PFSK-1 (cell line): ENCODE measurements at regions not wholly inside any gene's neighbourhood (a gene's known extent, or its start where the extent isn't known, plus 50 kb on each side); places are given as distances from the start of the nearest gene placed in this dataset.

ENCODE experiments used
- FOXP2 ChIP-seq: optimal IDR thresholded peaks from 2 replicates; pipeline ENCODE3; 2011; ENCODE audit warnings: borderline replicate concordance, control low read depth, inconsistent platforms; ENCODE audit not compliant: insufficient read depth; ENCODE audit errors: extremely low read length, extremely low read depth
- POLR2AphosphoS5 ChIP-seq: IDR thresholded peaks from 2 replicates; pipeline ENCODE4 v1.6.1; 2012; ENCODE audit warnings: low read depth, mild to moderate bottlenecking, control low read depth, low read length, moderate library complexity
- SIN3A ChIP-seq: IDR thresholded peaks from 2 replicates; pipeline ENCODE4 v1.6.1; 2012; ENCODE audit warnings: mild to moderate bottlenecking, low read length, moderate library complexity, borderline replicate concordance; ENCODE audit not compliant: insufficient read depth
- TAF1 ChIP-seq: IDR thresholded peaks from 2 replicates; pipeline ENCODE4 v1.6.1; 2012; ENCODE audit warnings: low read length, control low read depth, borderline replicate concordance; ENCODE audit not compliant: insufficient read depth
- TF ChIP-seq, protein P1 (sequence below), 2 experiments: IDR thresholded peaks; 2 replicates each; pipeline versions ENCODE4 v1.6.1 to v1.8.0; 2011 to 2012; ENCODE audit warnings: low read depth in 2 of 2, low read length in 2 of 2, control low read depth in 1 of 2, inconsistent platforms in 1 of 2, mild to moderate bottlenecking in 1 of 2, moderate library complexity in 1 of 2; ENCODE audit not compliant: insufficient read depth in 1 of 2

DNA sequence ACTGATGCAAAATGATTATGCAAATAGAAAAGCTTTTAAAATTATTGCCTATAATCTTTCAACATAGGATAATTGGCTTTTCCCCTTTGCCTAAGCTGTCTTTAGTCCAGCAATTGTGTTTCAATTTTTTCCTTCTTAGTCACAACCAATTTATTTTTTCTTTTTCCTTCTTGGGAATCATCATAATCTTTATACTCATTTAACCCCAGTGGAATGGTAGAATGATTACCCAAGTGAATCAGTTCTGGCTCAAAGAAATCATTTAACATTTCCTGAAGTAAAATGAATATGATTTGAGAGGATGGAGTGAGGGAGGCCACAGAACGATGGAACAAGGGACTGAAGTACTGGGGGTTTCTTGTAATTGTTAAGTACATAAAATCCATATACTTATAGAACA, 93.0 kb upstream of the CRIM1 start:
- no peak for TF ChIP-seq TAF1
- TF ChIP-seq POLR2AphosphoS5: no peak
- TF ChIP-seq, protein P1, sequence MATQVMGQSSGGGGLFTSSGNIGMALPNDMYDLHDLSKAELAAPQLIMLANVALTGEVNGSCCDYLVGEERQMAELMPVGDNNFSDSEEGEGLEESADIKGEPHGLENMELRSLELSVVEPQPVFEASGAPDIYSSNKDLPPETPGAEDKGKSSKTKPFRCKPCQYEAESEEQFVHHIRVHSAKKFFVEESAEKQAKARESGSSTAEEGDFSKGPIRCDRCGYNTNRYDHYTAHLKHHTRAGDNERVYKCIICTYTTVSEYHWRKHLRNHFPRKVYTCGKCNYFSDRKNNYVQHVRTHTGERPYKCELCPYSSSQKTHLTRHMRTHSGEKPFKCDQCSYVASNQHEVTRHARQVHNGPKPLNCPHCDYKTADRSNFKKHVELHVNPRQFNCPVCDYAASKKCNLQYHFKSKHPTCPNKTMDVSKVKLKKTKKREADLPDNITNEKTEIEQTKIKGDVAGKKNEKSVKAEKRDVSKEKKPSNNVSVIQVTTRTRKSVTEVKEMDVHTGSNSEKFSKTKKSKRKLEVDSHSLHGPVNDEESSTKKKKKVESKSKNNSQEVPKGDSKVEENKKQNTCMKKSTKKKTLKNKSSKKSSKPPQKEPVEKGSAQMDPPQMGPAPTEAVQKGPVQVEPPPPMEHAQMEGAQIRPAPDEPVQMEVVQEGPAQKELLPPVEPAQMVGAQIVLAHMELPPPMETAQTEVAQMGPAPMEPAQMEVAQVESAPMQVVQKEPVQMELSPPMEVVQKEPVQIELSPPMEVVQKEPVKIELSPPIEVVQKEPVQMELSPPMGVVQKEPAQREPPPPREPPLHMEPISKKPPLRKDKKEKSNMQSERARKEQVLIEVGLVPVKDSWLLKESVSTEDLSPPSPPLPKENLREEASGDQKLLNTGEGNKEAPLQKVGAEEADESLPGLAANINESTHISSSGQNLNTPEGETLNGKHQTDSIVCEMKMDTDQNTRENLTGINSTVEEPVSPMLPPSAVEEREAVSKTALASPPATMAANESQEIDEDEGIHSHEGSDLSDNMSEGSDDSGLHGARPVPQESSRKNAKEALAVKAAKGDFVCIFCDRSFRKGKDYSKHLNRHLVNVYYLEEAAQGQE (IDR thresholded peaks at IDR 0.05; ENCODE audit: insufficient read depth in 1 of 2, low read depth in 2 of 2, low read length in 2 of 2): no peak
- TF ChIP-seq SIN3A: no peak
- no peak for TF ChIP-seq FOXP2

DNA sequence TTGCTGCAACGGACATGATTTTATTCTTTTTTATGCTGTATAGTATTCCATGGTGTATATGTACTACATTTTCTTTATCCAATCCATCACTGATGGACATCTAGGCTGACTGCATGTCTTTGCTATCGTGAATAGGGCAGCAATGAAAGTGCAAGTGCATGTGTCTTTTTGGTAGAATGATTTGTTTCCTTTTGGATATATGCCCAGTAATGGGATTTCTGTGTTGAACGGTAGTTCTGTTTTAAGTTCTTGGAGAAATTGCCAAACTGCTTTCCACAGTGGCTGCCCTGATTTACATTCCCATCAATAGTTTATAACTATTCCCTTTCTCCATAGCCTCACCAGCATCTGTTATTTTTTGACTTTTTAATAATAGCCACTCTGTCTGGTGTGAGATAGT, 99.7 kb upstream of the CRIM1 start:
- TF ChIP-seq, protein P1 (IDR thresholded peaks at IDR 0.05; ENCODE audit: insufficient read depth in 1 of 2, low read depth in 2 of 2, low read length in 2 of 2): no peak
- TF ChIP-seq TAF1: no peak
- TF ChIP-seq POLR2AphosphoS5: no peak

DNA sequence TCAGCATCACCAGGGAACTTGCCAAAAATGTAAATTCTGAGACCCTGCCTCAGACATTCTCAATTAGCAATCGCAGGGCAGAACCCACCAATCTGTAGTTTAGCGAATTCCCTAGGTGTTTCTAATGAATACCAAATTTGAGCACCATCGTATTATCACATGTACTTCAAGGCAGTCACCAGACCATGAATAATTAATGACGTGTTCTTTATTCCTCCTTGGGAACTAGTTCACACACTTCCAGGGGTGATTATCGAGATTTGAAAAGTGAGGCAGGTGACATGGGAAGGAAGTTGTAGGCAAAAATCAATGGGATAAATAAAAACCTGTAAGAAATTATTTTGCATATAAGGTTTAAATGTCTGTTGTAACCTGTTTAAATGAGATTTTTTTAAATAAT, 102.5 kb upstream of the CRIM1 start:
- TF ChIP-seq POLR2AphosphoS5 (no peak), FOXP2 (no peak), SIN3A (no peak), TAF1 (no peak)
- TF ChIP-seq, protein P1 (IDR thresholded peaks at IDR 0.05; ENCODE audit: insufficient read depth in 1 of 2, low read depth in 2 of 2, low read length in 2 of 2): no peak

DNA sequence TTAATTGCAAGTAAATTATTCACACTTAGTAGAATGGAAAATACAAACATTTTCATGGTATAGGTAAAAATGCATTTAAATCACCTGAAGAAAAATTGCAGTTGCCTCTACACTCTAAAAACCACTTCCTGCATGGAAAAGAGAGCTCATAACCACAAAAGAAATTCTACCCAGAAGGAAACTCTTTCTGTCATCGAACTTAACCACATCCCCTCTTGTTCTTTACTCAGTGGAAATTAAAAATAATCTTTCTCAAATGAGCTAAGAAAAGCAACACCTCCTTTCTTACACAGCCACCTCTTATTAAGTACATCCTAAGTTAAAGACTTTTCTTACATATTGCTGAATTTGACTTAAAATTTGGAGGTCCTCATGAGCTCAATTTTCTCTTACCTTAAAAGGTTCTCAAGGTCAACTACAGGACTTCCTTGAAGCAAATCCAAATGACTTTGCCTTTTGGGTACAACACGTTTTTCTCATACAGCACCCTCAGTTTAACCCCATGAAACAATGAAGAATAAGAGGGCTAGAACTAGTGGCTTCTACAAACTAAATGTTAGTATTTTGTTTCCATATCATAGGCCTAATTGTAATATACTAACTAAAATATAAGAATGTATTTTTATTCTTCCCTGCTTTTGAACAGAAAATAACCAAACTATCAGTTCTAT, 109.1 kb upstream of the CRIM1 start:
- TF ChIP-seq FOXP2 (no peak), POLR2AphosphoS5 (no peak), SIN3A (no peak), TAF1 (no peak)
- TF ChIP-seq, protein P1 (IDR thresholded peaks at IDR 0.05; ENCODE audit: insufficient read depth in 1 of 2, low read depth in 2 of 2, low read length in 2 of 2): no peak

DNA sequence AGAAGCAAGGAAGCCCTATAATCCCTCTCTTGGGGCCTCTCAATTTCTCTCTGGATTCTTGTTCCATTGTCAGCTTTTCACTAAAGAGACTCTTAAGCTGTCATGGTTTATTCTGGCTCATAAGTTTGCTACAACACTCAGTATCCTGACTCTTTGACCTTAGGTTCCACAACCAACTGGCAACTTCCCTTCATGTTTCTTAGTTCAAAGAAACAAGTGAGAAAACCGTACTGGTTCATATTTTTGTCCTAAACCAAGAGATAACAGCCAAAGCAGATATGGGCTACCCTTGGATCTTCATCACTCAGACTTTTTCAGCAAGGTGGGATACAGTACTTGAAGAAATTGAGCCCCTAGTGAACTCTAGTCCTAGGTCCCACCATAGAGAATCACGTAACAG, 109.9 kb upstream of the CRIM1 start:
- no peak for TF ChIP-seq TAF1
- TF ChIP-seq, protein P1 (IDR thresholded peaks at IDR 0.05; ENCODE audit: insufficient read depth in 1 of 2, low read depth in 2 of 2, low read length in 2 of 2): no peak
